ENCODE measurements at regions not wholly inside any gene's neighbourhood (a gene's known extent, or its start where the extent isn't known, plus 50 kb on each side); places are given as distances from the start of the nearest gene placed in this dataset.

GRCh38 chr3:145581694-145582093 is 579.3 kb downstream of the PLOD2 start:
- no peaks in the 10 kb centered on the region for H3K9me3 ChIP-seq
- no peak overlapping the region for H3K27ac ChIP-seq
- TF ChIP-seq POLR2AphosphoS5 (IDR thresholded peaks at IDR 0.05) (no peak), POLR2A (IDR thresholded peaks at IDR 0.05) (no peak), CTCF (IDR thresholded peaks at IDR 0.05) (no peak)
- no peaks in the 10 kb centered on the region for H3K27me3 ChIP-seq (replicated peaks; ENCODE audit: insufficient read depth)
- intact Hi-C loops (cut with DNase I), result no loop called here
- H3K36me3 ChIP-seq, result no peaks in the 10 kb centered on the region
- H3K4me1 ChIP-seq (replicated peaks), result no peaks in the 10 kb centered on the region
- no peak for DNase-seq (ENCODE audit: low spot score)
- H3K4me3 ChIP-seq, result no peak overlapping the region

- TF ChIP-seq POLR2A (IDR thresholded peaks at IDR 0.05), result no peak
- TF ChIP-seq CTCF (IDR thresholded peaks at IDR 0.05), result no peak
- no peak for TF ChIP-seq POLR2AphosphoS5 (IDR thresholded peaks at IDR 0.05)
- Histone ChIP-seq H3K36me3 (no peaks in the 10 kb centered on the region), H3K4me1 (replicated peaks) (no peaks in the 10 kb centered on the region), H3K4me3 (no peak overlapping the region), H3K9me3 (no peaks in the 10 kb centered on the region), H3K27ac (no peak overlapping the region), H3K27me3 (replicated peaks; ENCODE audit: insufficient read depth) (no peaks in the 10 kb centered on the region)
- DNase-seq (ENCODE audit: low spot score), result no peak
- intact Hi-C loops (cut with DNase I), result no loop called here
These were observed 556.1 kb downstream of the PLOD2 start for GRCh38 chr3:145604851-145605250.

- Histone ChIP-seq H3K4me1 (replicated peaks) (no peaks in the 10 kb centered on the region), H3K4me3 (no peak overlapping the region), H3K27ac (no peak overlapping the region), H3K27me3 (replicated peaks; ENCODE audit: insufficient read depth) (no peaks in the 10 kb centered on the region), H3K9me3 (no peaks in the 10 kb centered on the region), H3K36me3 (no peaks in the 10 kb centered on the region)
- TF ChIP-seq POLR2AphosphoS5 (IDR thresholded peaks at IDR 0.05) (no peak), POLR2A (IDR thresholded peaks at IDR 0.05) (no peak), CTCF (IDR thresholded peaks at IDR 0.05) (no peak)
- WGBS, result 78% methylated on average over 3 of the region's 3 CpGs
- DNase-seq (ENCODE audit: low spot score), result no peak
- intact Hi-C loops (cut with DNase I), result no loop called here
These were observed 541.0 kb downstream of the PLOD2 start for GRCh38 chr3:145620002-145620401.

- H3K4me1 ChIP-seq (replicated peaks), result no peaks in the 10 kb centered on the region
- H3K9me3 ChIP-seq, result no peaks in the 10 kb centered on the region
- H3K27ac ChIP-seq, result no peak overlapping the region
- no peak for DNase-seq (ENCODE audit: low spot score)
- no peaks in the 10 kb centered on the region for H3K36me3 ChIP-seq
- intact Hi-C loops (cut with DNase I), result no loop called here
- no peak overlapping the region for H3K4me3 ChIP-seq
- H3K27me3 ChIP-seq (replicated peaks; ENCODE audit: insufficient read depth), result no peaks in the 10 kb centered on the region
- TF ChIP-seq CTCF (IDR thresholded peaks at IDR 0.05) (no peak), POLR2A (IDR thresholded peaks at IDR 0.05) (no peak), POLR2AphosphoS5 (IDR thresholded peaks at IDR 0.05) (no peak)
These were observed 540.5 kb downstream of the PLOD2 start for GRCh38 chr3:145620486-145620885.

- DNase-seq (ENCODE audit: low spot score), result no peak
- Histone ChIP-seq H3K4me3 (no peak overlapping the region), H3K27me3 (replicated peaks; ENCODE audit: insufficient read depth) (no peaks in the 10 kb centered on the region), H3K9me3 (no peaks in the 10 kb centered on the region), H3K27ac (no peak overlapping the region), H3K4me1 (replicated peaks) (no peaks in the 10 kb centered on the region), H3K36me3 (no peaks in the 10 kb centered on the region)
- intact Hi-C loops (cut with DNase I), result no loop called here
- no peak for TF ChIP-seq POLR2A (IDR thresholded peaks at IDR 0.05)
- no peak for TF ChIP-seq CTCF (IDR thresholded peaks at IDR 0.05)
- no peak for TF ChIP-seq POLR2AphosphoS5 (IDR thresholded peaks at IDR 0.05)
These were observed 537.6 kb downstream of the PLOD2 start for GRCh38 chr3:145623349-145623748.
